Esophagus squamous epithelium (tissue), 4 donors: ENCODE measurements at regions not wholly inside any gene's neighbourhood (a gene's known extent, or its start where the extent isn't known, plus 50 kb on each side); places are given as distances from the start of the nearest gene placed in this dataset.

Experiments
- POLR2A ChIP-seq, 4 donors: fragments of 450-650 bp; IDR thresholded peaks; one replicate each; pipeline ENCODE4 v1.6.1; 2017; ENCODE audit warnings: antibody characterized with exemption in 4 of 4, mild to moderate bottlenecking in 4 of 4, moderate library complexity in 3 of 4
- TF ChIP-seq, protein P1 (sequence below), 6 experiments: fragments of 450-650 bp in 4 of 6; fragments of 200-600 bp in 2 of 6; sonication (generic) in 2 of 6; IDR thresholded peaks; one replicate each; pipeline ENCODE4 v1.5.1; 2016 to 2019; ENCODE audit warnings: antibody characterized with exemption in 6 of 6, mild to moderate bottlenecking in 4 of 6, moderate library complexity in 4 of 6

DNA sequence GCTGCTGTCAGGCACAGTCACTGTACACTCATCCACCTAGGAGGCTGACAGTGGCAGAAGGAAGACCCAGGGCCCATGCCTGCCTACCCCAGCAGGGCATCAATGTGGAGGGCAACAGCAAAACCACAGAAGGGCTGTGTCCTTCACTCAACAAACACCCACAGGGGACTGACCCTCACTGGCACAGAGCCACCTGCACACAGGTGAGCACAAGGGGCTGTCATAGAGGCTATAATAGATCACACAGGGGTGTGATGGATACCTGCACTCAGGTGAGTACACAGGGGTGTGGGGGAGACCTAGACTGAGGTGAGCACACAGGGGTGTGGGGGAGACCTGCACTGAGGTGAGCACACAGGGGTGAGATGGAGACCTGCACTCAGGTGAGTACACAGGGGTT is 132.8 kb upstream of the TCERG1L start:
- TF ChIP-seq, protein P1, sequence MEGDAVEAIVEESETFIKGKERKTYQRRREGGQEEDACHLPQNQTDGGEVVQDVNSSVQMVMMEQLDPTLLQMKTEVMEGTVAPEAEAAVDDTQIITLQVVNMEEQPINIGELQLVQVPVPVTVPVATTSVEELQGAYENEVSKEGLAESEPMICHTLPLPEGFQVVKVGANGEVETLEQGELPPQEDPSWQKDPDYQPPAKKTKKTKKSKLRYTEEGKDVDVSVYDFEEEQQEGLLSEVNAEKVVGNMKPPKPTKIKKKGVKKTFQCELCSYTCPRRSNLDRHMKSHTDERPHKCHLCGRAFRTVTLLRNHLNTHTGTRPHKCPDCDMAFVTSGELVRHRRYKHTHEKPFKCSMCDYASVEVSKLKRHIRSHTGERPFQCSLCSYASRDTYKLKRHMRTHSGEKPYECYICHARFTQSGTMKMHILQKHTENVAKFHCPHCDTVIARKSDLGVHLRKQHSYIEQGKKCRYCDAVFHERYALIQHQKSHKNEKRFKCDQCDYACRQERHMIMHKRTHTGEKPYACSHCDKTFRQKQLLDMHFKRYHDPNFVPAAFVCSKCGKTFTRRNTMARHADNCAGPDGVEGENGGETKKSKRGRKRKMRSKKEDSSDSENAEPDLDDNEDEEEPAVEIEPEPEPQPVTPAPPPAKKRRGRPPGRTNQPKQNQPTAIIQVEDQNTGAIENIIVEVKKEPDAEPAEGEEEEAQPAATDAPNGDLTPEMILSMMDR (IDR thresholded peaks at IDR 0.05): no peak
- TF ChIP-seq POLR2A (IDR thresholded peaks at IDR 0.05): no peak
